HL-60 (cell line): ENCODE measurements at regions not wholly inside any gene's neighbourhood (a gene's known extent, or its start where the extent isn't known, plus 50 kb on each side); places are given as distances from the start of the nearest gene placed in this dataset.

ENCODE experiments used
- DNase-seq, 2 experiments: peaks; one replicate each; pipeline ENCODE4 v3.0.0-alpha.2; 2010 to 2020; ENCODE audit warnings: low read depth in 1 of 2, low spot score in 1 of 2
- H3K27ac ChIP-seq: fragments of 250-450 bp; sonication (Bioruptor Pico); replicated peaks from 2 replicates; pipeline ENCODE4 v1.5.1; 2020; ENCODE audit warnings: mild to moderate bottlenecking, moderate library complexity
- H3K27me3 ChIP-seq: fragments of 250-450 bp; sonication (Bioruptor Pico); 2 replicates; pipeline ENCODE4 v1.5.1; 2021; ENCODE audit warnings: mild to moderate bottlenecking, moderate library complexity; ENCODE audit not compliant: insufficient read depth, poor library complexity, severe bottlenecking
- H3K4me3 ChIP-seq: replicated peaks from 2 replicates; pipeline ENCODE4 v1.5.1; 2011; ENCODE audit warnings: mild to moderate bottlenecking, control low read depth, low read length; ENCODE audit not compliant: insufficient read depth
- CTCF ChIP-seq: IDR thresholded peaks from one replicate; pipeline ENCODE4 v1.5.1; 2011; ENCODE audit warnings: low read length, control low read depth, inconsistent platforms; ENCODE audit not compliant: insufficient read depth
- GABPA ChIP-seq: IDR thresholded peaks from 2 replicates; pipeline ENCODE4 v1.6.1; 2012; ENCODE audit warnings: low read depth
- POLR2AphosphoS5 ChIP-seq: IDR thresholded peaks from 2 replicates; pipeline ENCODE4 v1.6.1; 2012; ENCODE audit warnings: low read depth
- SPI1 ChIP-seq: IDR thresholded peaks from 2 replicates; pipeline ENCODE4 v1.6.1; 2012; ENCODE audit warnings: low read depth, mild to moderate bottlenecking, borderline replicate concordance
- TF ChIP-seq, protein P1 (sequence below): IDR thresholded peaks from 2 replicates; pipeline ENCODE4 v1.6.1; 2012; ENCODE audit warnings: low read depth; ENCODE audit not compliant: insufficient replicate concordance

DNA sequence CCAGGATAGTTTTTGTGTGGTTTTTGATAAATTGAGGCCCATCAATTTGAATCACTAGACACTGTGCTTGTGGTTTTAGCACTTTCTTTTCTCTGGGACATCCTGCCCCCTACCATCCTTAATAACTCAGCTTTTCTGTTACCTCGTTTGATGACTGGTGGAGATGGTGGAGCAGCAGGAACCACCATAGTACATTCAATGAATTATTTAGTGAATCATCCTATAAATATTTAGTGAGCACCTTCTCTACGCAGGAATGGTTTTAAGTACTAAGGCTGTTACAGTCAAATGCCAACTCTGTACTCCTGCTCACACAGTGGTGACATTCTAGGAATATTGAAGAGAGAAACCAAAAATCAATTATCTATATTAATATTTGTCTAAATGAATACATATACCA is 585.2 kb downstream of the HAO1 start:
- peaks cover 3% of the 10 kb centered on the region for H3K27me3 ChIP-seq
- no peak overlapping the region for H3K27ac ChIP-seq
- no peak for TF ChIP-seq CTCF
- TF ChIP-seq POLR2AphosphoS5 = no peak
- no peak for TF ChIP-seq GABPA
- TF ChIP-seq, protein P1, sequence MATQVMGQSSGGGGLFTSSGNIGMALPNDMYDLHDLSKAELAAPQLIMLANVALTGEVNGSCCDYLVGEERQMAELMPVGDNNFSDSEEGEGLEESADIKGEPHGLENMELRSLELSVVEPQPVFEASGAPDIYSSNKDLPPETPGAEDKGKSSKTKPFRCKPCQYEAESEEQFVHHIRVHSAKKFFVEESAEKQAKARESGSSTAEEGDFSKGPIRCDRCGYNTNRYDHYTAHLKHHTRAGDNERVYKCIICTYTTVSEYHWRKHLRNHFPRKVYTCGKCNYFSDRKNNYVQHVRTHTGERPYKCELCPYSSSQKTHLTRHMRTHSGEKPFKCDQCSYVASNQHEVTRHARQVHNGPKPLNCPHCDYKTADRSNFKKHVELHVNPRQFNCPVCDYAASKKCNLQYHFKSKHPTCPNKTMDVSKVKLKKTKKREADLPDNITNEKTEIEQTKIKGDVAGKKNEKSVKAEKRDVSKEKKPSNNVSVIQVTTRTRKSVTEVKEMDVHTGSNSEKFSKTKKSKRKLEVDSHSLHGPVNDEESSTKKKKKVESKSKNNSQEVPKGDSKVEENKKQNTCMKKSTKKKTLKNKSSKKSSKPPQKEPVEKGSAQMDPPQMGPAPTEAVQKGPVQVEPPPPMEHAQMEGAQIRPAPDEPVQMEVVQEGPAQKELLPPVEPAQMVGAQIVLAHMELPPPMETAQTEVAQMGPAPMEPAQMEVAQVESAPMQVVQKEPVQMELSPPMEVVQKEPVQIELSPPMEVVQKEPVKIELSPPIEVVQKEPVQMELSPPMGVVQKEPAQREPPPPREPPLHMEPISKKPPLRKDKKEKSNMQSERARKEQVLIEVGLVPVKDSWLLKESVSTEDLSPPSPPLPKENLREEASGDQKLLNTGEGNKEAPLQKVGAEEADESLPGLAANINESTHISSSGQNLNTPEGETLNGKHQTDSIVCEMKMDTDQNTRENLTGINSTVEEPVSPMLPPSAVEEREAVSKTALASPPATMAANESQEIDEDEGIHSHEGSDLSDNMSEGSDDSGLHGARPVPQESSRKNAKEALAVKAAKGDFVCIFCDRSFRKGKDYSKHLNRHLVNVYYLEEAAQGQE = no peak
- TF ChIP-seq SPI1 = no peak
- no peak overlapping the region for H3K4me3 ChIP-seq
- DNase-seq = no peak

DNA sequence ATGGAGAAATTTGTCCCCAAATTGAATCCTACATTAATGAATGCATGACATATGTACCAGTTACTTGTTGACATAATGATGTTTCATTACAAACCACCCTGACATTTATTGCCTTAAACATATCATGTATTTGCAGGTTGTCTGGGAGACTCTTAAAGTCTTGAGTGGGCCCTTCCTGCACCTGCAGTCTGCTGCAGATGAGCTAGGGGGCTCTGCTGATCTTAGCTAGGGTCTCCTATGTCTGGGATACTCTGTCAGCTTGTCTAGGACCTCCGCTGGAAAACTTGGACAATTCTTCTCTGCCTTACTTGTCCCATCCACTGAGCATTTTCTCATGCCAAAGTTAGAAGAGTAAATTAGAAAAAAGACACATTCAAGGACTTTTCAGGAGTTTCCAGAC is 581.6 kb downstream of the HAO1 start:
- DNase-seq = no peak
- Histone ChIP-seq H3K27me3 (no peaks in the 10 kb centered on the region), H3K27ac (no peak overlapping the region), H3K4me3 (no peak overlapping the region)
- TF ChIP-seq SPI1 (no peak), CTCF (no peak), POLR2AphosphoS5 (no peak), GABPA (no peak)
- TF ChIP-seq, protein P1 = no peak

GRCh38 chr20:7359739-7360138 is 580.5 kb downstream of the HAO1 start:
- DNase-seq = no peak
- H3K27me3 ChIP-seq = no peaks in the 10 kb centered on the region
- TF ChIP-seq POLR2AphosphoS5 (no peak), GABPA (no peak), SPI1 (no peak), CTCF (no peak)
- TF ChIP-seq, protein P1 = no peak
- no peak overlapping the region for H3K27ac ChIP-seq
- H3K4me3 ChIP-seq = no peak overlapping the region
